ENCODE measurements at regions not wholly inside any gene's neighbourhood (a gene's known extent, or its start where the extent isn't known, plus 50 kb on each side); places are given as distances from the start of the nearest gene placed in this dataset.

GRCh38 chr15:66832664-66833063 is 130.6 kb downstream of the SMAD6 start:
- TF ChIP-seq GATA2 (IDR thresholded peaks at IDR 0.05; ENCODE audit: low read depth, low read length) = no peak
- TF ChIP-seq GATA3 (IDR thresholded peaks at IDR 0.05; ENCODE audit: low read depth, low read length) = no peak
